NCI-H1092 (cell line): ENCODE measurements at regions not wholly inside any gene's neighbourhood (a gene's known extent, or its start where the extent isn't known, plus 50 kb on each side); places are given as distances from the start of the nearest gene placed in this dataset.
"Not testable (repeated sequence)": the region's sequence is repeated elsewhere in the genome, so short reads cannot be mapped to it uniquely, and the experiment has no call there.

Experiments
- DNase-seq: peaks from one replicate; lab custom pipeline; 2025; lab: John Stamatoyannopoulos, UW

DNA sequence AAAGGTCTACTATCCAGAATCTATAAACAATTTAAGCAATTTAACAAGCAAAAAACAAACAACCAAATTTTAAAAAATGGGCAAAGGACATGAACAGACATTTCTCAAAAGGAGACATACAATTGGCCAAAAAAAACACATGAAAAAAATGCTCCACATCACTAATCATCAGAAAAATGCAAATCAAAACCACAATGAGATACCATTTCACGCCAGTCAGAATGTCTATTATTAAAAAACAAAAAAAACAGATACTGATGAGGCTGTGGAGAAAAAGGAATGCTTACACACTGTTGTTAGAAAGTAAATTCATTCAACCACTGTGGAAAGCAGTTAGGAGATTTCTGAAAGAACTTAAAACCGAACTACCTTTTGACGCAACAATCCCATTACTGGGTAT is 66.4 kb upstream of the SESTD1 start:
- DNase-seq: no peak

DNA sequence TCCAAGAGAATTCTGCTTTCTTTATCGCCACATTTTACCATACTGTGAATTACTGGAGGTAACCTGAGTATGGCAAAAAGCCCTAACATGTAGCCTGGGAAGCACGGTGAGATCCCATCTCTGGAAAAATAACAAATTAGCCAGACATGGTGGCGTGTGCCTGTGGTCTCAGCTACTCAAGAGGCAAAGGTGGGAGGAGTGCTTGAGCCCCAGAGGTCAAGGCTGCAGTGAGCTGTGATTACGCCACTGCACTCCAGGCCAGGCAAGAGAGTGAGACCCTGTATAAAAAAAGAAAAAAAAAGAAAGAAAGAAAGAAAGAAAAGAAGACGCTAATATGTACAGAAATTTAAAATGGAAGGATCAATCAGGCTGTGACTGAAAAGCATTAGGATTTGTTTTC is 57.7 kb upstream of the SESTD1 start:
- DNase-seq: no peak

DNA sequence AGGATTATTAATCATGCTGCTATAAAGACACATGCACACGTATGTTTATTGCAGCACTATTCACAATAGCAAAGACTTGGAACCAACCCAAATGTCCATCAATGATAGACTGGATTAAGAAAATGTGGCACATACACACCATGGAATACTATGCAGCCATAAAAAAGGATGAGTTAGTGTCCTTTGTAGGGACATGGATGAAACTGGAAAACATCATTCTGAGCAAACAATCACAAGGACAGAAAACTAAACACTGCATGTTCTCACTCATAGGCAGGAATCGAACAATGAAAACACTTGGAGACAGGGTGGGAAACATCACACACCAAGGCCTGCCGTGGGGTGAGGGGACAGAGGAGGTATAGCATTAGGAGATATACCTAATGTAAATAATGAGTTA is 56.4 kb upstream of the SESTD1 start:
- DNase-seq: not testable (repeated sequence)

DNA sequence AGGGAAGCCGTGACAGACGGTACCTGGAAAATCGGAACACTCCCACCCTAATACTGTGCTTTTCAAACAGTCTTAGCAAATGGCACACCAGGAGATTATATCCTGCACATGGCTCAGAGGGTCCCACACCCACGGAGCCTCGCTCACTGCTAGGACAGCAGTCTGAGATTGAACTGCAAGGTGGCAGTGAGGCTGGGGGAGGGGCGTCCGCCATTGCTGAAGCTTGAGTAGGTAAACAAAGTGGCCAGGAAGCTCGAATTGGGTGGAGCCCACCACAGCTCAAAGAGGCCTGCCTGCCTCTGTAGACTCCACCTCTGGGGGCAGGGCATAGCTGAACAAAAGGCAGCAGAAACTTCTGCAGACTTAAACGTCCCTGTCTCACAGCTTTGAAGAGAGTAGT is 50.1 kb upstream of the SESTD1 start:
- DNase-seq: not testable (repeated sequence)
